OCI-LY3 (cell line): ENCODE measurements at regions not wholly inside any gene's neighbourhood (a gene's known extent, or its start where the extent isn't known, plus 50 kb on each side); places are given as distances from the start of the nearest gene placed in this dataset.

Source experiments
- EZH2phosphoT487 ChIP-seq: fragments of 200-600 bp; shearing (Covaris generic); IDR thresholded peaks from 2 replicates; pipeline ENCODE4 v1.6.1; 2018; ENCODE audit warnings: antibody characterized with exemption, mixed run types, low read depth
- TF ChIP-seq, protein P1 (sequence below): fragments of 200-600, 300-600 bp; sonication (generic); IDR thresholded peaks from 2 replicates; pipeline ENCODE4 v1.5.1; 2014; ENCODE audit warnings: antibody characterized with exemption, low read length, low read depth

DNA sequence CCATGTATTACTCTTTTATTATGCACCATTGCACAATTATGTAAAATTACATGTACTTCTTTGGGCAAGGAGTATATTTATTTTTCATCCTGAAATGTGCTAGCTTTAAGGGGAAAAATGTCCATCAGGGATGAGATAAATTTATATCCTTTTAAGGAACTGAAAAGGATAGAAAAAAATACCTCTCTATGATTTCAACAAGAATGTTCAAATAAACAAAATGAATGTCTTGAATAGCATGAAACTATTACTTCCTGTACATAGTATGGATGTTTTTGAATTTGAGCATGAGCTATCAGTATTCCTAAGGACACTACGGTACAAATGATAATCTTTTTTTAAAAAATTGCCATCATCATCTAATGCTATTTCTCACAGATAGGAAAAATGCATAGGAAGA is 1611.9 kb upstream of the ZEB2 start:
- TF ChIP-seq, protein P1, sequence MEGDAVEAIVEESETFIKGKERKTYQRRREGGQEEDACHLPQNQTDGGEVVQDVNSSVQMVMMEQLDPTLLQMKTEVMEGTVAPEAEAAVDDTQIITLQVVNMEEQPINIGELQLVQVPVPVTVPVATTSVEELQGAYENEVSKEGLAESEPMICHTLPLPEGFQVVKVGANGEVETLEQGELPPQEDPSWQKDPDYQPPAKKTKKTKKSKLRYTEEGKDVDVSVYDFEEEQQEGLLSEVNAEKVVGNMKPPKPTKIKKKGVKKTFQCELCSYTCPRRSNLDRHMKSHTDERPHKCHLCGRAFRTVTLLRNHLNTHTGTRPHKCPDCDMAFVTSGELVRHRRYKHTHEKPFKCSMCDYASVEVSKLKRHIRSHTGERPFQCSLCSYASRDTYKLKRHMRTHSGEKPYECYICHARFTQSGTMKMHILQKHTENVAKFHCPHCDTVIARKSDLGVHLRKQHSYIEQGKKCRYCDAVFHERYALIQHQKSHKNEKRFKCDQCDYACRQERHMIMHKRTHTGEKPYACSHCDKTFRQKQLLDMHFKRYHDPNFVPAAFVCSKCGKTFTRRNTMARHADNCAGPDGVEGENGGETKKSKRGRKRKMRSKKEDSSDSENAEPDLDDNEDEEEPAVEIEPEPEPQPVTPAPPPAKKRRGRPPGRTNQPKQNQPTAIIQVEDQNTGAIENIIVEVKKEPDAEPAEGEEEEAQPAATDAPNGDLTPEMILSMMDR, result no peak
- TF ChIP-seq EZH2phosphoT487, result no peak
